IPS DF 4.7 (cell line): ENCODE measurements at regions not wholly inside any gene's neighbourhood (a gene's known extent, or its start where the extent isn't known, plus 50 kb on each side); places are given as distances from the start of the nearest gene placed in this dataset.
A peak's percentile ranks its signal among the peaks of the same experiment; 100 is the strongest.
"Not testable (repeated sequence)": the region's sequence is repeated elsewhere in the genome, so short reads cannot be mapped to it uniquely, and the experiment has no call there.

Experiments used
- DNase-seq: peaks from one replicate; pipeline ENCODE4 v3.0.0-alpha.2; 2013; ENCODE audit warnings: low spot score; ENCODE audit errors: extremely low read depth

- DNase-seq: no peak
Measured at GRCh38 chr3:165938986-165939540, 101.8 kb upstream of the BCHE start.

- DNase-seq: not testable (repeated sequence)
Measured at GRCh38 chr3:165936081-165936480, 98.9 kb upstream of the BCHE start.

GRCh38 chr3:165924301-165924791, 87.1 kb upstream of the BCHE start:
- DNase-seq: not testable (repeated sequence)

- no peak for DNase-seq
Measured at GRCh38 chr3:165920984-165921383, 83.8 kb upstream of the BCHE start.

GRCh38 chr3:165919284-165919683, 82.1 kb upstream of the BCHE start:
- DNase-seq: no peak

GRCh38 chr3:165918657-165918979, 81.4 kb upstream of the BCHE start:
- DNase-seq: no peak

GRCh38 chr3:165917938-165918656, 80.9 kb upstream of the BCHE start:
- not testable (repeated sequence) for DNase-seq

- not testable (repeated sequence) for DNase-seq
Measured at GRCh38 chr3:165915104-165915503, 77.9 kb upstream of the BCHE start.

- no peak for DNase-seq
Measured at GRCh38 chr3:165903885-165904630, 66.8 kb upstream of the BCHE start.

GRCh38 chr3:165899066-165899465, 61.8 kb upstream of the BCHE start:
- no peak for DNase-seq

- DNase-seq: no peak
Measured at GRCh38 chr3:165897137-165897536, 59.9 kb upstream of the BCHE start.

GRCh38 chr3:165895919-165896318, 58.7 kb upstream of the BCHE start:
- peak; percentile 49 for DNase-seq

- DNase-seq: no peak
Measured at GRCh38 chr3:165892565-165892964, 55.3 kb upstream of the BCHE start.
